IPS DF 4.7 (cell line): ENCODE measurements at regions not wholly inside any gene's neighbourhood (a gene's known extent, or its start where the extent isn't known, plus 50 kb on each side); places are given as distances from the start of the nearest gene placed in this dataset.

Experiments
- DNase-seq: peaks from one replicate; pipeline ENCODE4 v3.0.0-alpha.2; 2013; ENCODE audit warnings: low spot score; ENCODE audit errors: extremely low read depth

DNA sequence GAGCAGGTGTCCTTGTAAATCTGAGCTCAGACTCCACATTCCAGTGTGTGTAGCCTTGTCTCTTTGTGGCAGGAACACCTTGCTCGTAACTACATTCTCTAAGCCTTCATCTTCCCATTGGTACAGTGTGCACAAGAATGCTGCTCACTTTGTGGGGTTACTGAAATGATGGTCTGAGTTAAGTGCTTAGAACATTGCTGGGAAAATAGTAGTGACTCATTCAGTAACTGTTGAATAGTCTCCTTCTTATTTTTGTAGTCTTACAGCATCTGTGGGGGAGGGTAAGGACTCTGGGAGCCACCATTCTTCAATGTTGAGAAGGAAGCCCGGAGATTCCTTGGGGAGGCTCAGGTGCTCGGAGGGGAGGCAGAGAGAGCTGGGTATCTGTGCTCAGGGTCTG lies 236.0 kb upstream of the HDAC4 start:
- DNase-seq, result no peak

DNA sequence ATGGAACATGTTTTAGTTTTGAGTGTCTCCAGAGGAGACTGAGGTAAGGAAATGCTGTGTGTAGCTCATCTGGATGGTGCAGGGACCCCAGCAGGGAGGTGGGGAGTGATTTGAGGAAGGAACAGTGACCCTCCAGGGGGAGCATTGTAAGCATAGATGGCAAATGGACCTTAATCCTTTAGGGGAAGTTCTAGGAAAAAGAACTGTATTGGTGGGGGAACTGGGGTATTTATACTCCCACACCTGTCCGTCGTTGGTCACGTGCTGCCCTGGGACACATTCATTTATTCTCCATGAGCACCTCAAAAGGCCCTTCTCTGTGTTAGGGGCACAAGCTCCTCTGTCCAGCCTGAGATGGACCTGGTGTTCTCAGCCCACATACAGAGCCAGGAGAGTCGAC lies 233.9 kb upstream of the HDAC4 start:
- DNase-seq, result no peak

DNA sequence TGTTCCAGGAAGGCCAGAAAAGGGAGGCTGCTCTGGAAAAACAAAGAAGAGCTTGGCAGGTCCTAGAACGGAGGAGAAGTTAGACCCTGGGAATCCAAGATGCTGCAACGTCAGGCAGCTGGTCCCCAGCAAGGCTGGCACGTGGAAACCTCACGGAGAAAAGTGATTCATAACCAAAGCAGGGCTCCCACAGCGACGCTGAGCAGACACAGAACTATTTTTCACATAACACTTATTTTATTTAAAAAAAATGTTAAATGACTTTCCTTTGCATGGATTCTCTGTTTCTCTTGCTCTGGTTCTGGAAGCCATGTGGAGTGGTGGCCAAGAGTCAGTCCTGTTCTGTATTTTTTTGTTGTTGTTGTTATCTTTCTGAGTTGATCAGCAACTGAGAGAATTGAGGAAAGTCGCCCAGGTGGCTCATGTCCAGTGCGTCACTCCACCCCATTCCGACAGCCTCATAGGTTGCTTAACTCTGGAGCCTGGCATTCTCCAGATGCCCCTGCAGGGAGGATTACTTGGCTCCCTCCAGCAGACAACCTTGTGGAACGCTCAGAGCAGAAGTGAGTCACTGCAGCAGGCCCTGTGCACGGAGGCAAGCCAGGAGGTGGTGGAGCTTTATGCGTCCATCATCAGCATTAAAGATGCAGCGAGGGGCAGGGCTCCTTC lies 229.9 kb upstream of the HDAC4 start:
- no peak for DNase-seq

DNA sequence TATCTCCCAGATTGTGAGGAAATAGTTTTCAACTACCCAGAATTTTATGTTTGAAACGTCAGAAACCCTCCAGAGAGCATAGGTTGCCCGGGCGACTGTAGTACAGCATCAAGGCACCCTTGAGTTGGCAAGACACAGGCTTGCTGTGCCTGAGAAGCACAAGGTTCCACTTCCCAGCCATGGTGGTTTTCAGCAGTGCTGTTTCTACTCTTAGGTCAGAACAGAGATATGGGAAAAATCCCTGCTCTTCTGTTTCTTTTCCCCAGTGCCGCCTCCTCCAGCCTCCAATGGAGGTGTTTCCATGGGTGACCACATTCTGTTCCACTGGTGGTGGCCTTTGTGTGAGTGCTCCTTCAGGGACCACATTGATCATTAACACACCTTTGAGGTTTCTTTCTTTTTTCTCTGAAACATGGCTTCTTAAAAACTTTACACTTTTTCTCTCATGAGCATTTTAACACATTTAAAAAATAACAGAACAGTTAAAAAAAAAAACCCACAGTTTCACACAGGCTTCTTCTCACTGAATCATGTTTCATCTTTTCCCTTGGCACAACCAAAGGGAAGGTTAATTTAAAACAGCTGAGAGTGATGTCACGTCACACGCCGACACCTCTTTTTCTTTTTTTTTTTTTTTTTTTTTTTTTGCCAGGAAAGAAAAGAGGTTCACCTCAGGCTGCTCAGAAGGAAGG lies 229.3 kb upstream of the HDAC4 start:
- DNase-seq, result no peak

DNA sequence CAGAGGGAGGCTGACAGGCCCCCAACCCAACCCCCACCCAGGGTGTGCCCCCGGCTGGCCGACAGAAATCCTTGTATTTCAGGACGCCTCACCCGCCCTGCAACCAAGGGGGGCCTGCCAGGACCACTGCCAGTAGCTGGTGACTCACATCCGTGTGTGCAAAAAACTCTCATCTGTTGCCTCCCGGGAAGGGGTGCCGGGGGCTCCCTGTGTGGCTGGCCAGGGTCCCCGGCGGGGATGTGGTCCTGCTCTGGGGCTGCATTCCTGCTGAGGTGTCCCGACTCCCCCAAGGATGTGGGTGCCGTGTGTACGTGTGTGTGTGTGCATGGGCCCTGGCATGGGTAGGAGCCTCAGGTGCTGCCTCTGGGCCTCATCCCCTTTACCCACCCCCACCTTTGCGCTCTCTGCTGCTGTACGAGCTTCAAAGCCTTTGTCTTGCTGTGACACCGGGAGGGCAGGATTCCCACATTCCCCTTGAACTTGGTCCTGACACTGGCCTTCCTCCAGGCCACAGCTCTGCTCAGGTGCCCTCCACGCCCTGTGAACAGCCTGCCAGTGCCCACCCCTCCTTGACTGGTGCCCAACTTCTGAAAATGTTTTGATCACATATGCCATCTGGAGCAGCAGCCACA lies 226.3 kb upstream of the HDAC4 start:
- DNase-seq, result no peak

DNA sequence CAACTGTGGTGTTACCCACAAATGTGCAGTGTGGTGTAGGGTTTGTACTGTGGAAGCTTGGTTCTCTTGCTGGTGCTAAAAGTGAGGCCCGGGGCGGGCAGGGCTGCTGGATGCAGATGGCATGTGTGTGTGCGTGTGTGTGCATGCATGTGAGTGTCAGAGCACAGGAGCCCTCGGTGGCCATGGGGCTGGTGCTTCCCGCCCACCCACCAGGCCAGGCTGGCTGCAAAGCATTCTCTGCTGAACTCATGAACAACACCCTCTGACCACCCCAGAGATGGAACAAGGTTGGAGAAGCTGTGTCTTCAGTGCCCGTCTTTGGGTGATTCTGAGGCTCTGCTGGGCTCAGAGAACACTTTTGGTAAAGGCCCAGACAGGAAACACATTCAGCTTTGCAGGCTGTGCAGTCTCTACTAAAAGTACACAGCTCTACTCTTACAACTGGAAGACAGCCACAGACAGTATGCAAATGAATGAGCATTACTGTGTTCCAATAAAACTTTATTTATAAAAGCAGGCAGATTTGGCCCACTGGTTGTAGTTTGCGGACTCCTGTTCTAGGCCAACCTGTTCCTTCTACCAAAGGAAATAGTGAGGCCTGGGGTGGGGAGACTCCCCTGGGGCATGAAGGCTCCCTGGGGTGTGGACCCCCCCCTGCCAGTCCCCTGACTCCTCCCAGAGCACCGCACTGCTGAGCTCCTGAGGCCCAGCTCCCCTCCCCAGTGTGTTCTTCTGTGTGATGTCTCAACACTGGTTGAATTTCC lies 225.3 kb upstream of the HDAC4 start:
- DNase-seq, result no peak

DNA sequence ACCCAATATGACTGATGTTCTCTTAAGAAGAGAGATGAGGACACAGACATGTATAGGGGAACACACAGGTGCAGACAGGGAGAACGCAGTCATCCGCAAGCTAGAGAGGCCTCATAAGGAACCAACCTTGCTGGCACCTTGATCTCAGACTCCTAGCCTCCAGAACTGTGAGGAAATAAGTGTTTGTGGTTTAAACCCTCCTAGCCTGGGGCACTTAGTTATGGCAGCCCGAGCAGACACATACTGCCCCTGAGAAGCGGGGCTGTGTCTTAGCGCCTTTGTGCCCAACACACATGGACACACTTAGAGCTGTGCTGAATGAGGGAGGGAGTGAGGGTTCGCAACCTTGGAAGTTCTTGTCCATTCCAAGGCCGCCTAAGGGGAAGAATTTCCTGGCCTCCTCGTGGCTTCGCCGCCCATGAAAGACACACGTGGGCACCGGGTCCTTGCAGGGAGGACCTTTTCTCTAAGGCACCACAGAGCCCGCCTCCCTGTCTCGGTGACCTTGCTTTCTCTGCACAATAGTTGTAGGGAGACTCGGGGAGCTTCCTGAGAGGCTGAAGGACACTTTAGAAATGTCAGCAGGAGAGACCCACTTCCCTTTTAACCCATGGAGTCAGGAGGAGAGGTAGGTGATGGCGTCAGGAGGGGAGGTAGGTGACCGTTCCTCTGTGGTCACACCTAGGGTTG lies 224.5 kb upstream of the HDAC4 start:
- DNase-seq, result no peak

DNA sequence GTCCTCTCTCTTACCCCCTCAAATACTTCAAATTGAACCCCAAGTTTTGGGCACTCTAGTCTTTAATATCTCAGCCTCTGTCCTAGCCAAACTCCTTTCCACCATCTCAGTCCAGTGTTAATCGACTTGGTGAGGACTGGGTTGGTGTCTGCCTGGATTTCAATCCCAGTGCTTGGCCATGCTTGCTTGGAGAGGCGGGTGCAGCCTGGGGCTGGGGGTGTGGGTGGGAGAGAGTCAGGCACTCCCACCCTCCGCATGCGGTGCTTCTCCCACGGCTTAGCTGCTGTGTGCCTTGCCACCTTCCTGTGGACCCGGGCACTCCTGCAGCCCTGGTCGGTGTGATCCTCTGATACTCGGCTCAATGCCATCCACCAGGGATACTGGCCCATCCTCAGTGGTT lies 220.8 kb upstream of the HDAC4 start:
- DNase-seq, result no peak

DNA sequence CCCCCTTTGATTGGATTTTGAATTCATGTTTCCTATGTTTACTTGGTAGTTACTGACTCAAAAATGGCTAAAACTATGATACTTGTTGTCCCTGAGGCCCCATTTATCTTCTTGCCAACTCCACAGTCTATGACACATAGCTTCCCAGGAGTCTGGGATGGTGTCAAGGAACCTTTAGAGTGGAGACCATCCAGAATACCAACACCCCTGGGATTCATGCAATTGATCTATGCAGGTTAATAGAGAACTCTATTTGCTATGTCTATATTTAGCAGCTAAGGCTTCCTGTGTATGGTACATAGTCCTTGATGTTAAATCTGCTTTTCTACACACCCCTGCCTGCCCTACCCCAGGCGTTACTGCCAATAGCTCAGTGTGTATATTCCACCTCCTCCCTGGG lies 218.5 kb upstream of the HDAC4 start:
- no peak for DNase-seq

DNA sequence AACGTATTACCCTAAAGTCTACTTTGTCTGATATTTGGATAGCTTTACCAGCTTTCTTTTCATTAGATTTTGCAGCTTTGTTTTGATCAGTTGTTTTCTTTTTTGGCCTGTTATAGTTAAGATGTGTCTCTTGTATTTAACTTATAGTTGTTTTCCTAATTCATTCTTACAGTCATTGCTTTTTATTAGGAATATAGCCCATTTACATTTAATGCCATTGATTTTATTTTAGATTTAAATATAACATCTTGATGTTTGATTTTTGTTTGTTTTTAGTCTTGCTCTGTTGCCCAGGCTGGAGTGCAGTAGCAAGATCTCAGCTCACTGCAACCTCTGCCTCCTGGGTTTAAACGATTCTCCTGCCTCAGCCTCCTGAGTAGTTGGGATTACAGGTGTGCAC lies 215.9 kb upstream of the HDAC4 start:
- DNase-seq, result no peak

DNA sequence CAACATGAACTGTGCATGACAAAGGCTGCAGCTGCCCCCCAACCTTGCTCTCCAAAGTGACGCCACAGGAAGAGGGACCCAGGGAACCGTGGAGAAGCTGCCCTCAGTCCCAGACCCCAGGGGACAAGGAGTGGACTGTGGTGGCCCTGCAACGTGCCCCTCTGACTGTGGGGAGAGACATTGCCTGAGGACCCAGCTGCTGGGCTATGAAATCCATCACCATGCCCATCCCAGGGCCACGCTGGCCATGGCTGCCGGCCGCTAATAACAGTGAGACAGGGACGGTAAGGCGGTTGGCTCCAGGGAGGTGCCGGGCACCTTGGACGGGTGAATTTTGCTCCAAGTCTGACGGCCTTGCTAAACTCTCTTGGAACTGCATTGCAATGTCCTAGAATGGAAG lies 211.3 kb upstream of the HDAC4 start:
- DNase-seq, result no peak

DNA sequence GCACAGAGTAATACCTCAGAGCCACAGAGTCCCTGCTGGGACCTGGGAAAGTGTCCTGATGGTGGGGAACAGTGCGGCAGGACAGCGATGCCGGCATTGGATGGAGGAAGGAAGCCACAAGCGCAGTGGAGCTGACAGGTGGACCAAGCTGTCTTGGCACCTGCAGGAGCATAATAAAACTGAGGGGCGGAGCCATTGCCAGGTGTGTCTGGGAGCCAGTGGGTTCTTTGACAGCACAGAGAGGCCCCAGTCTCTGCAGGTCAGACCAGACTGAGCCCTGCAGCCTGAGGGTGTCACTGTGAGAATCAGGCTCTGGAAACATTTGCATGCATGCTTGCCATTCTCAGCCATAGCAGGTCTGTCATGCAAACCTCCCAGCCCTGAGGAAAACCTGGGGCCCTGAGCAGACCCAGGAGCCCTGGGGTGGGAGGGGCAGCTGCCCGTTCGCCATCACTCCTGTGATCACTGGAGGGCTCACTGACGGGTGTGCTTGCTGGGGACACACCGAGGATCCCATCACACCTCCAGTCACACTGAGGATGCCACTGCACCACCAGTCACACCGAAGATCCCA lies 210.5 kb upstream of the HDAC4 start:
- no peak for DNase-seq

DNA sequence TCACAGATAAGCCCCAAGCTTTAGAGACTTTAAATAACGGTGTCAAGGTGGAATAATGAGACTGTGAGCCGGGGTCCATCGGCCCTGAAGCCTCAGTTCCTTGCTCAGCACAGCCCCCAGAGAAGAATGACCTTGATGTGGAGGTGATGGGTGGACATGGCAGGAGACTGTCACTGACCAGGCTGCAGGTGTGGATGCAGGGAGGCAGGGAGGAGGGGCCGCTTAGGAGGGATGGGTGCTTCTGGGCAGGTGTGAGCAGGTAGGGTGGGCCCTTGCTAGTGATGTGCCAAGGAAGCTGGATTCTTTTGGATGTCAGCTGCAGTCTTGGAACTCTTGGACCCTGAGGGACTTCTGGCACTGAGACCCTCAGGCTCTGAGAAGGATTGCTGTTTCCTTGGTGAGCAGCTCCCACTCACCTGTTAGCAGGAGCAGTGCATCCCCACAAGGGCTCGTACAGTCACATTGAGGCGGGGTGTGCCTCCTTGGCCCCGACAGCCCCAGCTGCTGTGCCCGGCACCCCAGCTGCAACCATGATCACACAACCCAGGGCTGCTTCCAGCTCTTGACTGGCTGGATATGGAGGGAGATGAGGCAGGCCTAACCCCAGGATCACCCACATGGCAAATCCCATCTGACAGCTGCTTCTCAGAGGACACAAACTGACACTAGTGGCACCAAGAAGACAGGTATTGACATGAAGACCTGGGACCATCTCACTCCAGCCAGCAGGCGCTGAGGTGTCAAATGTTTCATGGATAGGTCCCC lies 209.8 kb upstream of the HDAC4 start:
- DNase-seq, result no peak

DNA sequence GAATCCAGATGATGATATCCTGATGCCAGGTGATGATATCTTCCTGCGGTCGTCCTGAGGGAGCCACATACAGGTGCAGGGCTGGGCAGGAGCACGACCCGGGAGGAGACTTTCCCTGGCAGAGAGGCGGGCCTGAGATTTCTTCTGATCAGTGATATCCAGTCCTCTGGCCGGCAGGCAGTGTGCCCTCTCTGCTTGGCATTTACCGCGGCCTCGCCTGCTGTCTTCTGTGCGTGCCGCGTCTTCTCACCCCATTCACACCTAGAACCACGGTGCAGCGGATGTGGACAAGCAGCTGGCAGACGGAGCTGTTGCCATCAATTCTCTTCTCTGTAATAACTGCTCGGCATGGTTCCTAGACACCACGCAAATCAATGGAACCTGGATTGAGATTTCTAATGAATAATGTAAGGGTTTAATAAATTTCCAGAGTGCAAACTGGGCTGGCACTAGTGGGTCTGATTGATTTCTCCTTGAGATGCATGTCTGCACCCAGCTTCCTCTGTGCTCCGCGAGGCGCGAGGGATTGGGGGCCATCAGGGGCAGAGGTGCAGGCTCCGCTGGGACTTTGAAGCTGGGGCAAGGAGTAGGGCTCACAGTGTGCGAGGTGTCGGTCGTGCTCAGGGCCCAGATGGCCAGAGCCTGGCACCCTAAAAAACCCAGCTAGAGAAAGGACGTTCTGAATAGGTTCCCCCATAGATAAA lies 208.9 kb upstream of the HDAC4 start:
- DNase-seq, result no peak

DNA sequence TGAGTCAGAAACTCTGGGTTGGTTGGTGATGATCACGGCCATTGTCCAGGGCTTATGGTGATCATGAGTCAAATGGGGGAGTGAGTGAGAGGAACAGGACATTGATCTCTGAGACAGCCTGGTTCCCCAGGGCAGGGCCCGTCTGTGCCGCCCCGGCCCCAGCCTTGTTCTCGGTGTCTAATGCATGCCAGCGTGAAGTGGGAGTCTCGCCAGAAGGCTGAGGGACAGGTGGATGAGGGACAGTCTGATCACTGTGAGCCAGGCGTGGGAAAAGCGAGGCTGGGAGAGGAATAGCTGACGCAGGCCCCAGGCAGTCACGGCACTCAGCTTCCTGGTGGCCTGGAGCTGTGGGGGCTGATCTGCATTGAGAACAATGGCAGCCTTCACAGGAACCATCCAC lies 208.3 kb upstream of the HDAC4 start:
- no peak for DNase-seq

DNA sequence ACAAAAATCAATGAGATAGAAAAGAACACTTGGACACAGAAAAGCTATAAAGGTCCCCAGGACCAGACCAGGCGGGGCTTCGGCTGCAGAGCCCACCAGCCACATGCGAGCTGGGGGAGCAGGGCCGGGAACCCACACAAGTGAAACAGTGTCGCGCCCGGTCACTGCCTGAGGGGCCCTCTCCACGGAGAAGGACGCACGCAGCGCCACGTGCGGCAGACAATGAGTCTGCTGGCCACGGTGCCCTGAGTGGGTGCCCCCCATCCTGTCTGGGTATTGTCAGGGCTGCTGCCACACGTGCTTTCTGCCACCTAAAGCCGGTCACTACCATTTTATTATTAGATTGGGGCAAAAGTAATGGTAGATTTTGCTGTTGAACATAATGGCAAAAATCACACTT lies 207.9 kb upstream of the HDAC4 start:
- no peak for DNase-seq

DNA sequence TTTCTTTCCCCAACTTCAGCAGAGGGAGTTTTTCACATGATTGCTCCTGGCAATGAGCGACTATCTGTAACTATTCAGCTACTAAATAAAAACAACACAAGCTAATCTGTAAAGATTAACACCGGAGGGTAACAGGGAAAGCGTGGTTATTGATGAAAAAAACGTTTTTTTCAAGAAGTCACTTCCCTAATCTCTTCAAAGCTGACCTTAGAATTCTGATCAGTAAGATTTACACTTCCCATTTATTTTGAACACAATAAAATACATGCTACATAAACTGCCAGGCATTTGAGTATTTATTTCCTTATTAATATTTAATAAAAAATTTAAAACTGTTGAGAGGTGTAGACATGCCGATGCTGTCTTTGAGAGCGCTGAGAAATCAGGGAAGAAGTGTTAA lies 207.4 kb upstream of the HDAC4 start:
- DNase-seq, result no peak

DNA sequence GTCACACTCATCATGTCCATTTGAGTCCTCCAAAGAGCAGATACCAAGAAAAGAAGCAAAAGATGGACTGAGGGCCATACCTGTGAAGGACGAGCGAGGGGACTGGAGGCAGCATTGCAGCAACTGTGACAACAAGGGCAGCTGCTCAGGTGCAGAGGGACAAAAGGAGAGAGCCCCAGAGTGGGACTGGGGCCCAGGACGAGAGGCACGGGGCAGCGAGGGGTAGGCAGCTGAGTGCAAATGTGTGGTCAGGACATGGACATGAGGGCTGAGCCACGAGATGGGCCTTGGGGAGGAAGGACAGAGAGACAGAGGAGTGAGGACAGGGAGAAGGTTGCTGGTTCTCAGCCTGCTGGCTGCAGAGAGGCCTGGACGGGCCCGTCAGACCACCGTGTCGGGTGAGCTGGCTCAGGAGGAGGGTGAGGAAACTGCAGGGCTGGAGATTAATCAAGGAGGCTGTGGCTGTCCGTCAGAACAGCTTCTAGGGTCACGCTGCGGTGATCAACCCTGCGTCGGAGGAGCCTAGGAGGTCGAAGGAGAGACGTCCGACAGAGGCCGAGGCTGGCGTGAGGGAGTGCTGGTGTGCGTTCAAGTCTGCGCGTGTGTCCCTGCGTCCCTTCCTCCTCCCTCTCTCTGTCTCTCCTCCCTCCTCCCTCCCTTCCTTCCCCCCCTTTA lies 206.8 kb upstream of the HDAC4 start:
- no peak for DNase-seq

DNA sequence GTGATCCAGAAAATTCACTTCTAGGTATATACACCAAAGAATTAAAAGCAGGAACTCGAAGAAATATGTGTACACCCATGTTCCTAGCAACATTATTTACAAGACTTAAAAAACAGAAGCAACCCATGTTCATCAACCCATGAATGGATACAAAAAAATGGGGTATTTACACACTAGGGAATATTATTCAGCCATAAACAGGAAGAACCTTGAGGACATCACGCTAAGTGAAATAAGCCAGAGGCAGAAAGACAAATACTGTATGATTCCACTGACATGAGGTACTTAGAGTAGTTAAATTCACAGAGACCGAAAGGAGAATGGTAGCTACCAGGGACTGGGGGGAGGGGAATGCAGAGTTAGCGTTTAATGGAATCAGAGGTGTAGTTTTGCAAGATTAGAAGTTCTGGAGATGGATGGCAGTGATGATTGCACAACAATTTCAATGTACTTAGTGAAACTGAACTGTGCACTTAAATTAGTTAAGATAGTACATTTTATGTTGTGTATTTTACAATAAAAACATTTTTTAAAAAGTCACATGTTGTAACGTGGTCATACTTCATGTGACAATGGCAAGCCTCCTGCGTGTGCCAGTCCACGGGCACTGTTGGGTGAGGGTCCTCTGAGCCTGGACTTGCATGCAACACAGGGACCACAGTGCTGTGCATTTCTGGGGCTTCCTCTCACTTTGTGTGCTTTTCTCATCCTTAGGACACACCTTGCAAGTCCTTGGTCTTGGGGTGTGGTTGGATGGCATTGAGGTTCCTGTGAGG lies 206.1 kb upstream of the HDAC4 start:
- DNase-seq, result no peak
